GM03348 (cell line): ENCODE measurements at regions not wholly inside any gene's neighbourhood (a gene's known extent, or its start where the extent isn't known, plus 50 kb on each side); places are given as distances from the start of the nearest gene placed in this dataset.
A peak's percentile ranks its signal among the peaks of the same experiment; 100 is the strongest.
"Not testable (repeated sequence)": the region's sequence is repeated elsewhere in the genome, so short reads cannot be mapped to it uniquely, and the experiment has no call there.

Source experiments
- DNase-seq: peaks from one replicate; pipeline ENCODE4 v3.0.0; 2012; ENCODE audit warnings: low spot score

GRCh38 chr2:212773808-212774339 lies 235.3 kb upstream of the ERBB4 start:
- no peak for DNase-seq

DNA sequence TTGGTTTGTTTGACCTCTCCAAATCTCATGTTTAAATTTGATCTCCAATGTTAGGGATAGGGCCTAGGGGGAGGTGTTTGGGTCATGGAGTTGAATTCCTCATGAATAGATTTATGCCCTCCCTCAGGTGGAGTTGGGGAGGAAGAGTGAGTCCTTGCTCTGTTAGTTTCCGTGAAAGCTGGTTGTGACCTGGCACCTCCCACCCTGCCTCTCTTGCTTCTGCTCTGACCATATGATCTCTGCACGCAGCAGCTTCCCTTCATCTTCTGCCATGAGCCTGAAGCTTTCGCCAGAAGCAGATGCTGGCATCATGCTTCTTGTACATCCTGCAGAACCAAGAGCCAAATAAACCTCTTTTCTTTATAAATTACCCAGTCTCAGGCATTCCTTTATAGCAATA lies 231.6 kb upstream of the ERBB4 start:
- DNase-seq = no peak

GRCh38 chr2:212766921-212767320 lies 228.3 kb upstream of the ERBB4 start:
- DNase-seq = no peak

DNA sequence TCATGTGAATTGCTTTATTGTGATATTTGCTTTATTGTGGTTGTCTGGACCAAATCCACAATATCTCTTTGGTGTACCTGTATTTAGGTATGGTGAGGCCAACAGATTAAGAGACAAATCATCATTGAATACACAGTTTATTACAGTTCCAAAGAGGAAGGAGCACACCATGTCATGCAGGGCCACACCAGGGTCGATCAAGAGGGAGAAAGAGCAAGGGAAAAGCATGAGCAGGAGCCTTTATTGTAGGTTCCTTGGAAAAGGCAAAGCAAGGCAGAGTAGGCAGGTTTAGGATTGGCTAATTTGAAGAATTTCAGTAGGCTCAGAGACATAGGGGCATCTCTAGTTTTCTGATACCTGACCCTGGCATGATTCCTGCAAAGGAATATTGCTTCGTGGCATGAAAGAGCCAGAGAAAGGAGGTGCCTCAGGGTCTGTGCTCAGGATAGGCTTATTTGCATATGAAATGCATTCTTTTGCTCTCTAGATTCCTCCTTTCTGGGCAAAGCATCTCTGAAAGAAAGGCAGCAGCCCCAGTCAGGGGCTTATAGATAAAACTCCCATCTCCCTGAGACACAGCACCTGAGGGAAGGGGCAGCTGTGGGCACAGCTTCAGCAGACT lies 214.2 kb upstream of the ERBB4 start:
- DNase-seq = no peak

DNA sequence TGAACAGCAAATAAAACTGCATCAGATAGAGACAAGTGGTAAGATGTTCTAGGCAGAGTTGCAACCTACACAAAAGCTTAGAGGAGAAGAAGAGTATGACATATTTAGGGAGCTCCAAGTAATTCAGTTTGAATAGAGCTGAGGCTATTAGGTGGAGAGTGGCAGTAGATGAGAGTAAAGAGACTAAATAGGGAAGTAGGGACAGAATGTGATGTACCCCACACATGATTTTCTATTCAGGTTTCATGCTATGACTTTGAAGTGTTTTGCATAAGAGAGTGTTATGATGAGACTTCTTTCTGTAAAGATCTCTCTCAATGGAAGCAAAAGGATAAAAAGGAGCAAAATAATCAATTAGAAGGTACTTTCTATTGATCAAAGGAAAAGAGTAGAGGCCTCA lies 206.8 kb upstream of the ERBB4 start:
- DNase-seq = no peak

DNA sequence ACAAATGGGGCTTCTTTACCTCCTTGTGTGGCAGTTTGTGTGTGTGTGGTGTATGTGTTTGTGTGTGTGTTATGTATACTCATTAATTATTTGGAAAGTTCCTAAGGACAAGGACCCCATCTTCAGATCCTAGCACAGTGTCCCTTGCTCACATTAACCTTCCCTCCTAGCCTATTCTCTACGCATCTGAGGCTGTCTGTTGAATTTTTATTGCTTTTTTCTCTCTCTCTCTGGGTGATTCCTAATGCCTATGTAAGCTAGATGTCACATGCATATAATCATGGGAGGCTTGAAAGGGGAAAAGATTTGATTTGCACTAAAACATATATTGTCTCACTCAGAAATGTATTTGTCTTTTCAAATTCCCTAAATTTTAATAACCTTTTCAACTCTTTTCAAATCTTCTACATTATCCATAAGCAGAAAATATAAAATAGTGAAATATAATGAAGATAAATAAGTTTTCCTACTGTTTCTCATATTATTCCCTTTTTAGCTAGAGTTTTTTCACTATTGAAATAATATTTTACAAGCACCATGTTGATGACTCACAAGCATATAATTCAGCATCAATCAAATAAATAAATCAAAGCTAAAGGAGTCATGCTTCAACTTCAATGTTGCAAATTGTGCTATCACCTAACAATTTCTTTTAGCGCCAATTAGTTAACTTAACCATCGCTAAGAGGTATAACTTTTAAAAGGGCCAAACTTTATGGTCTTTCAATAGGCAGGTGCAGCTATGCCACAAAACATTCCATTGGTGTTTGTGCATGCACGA lies 199.0 kb upstream of the ERBB4 start:
- no peak for DNase-seq

DNA sequence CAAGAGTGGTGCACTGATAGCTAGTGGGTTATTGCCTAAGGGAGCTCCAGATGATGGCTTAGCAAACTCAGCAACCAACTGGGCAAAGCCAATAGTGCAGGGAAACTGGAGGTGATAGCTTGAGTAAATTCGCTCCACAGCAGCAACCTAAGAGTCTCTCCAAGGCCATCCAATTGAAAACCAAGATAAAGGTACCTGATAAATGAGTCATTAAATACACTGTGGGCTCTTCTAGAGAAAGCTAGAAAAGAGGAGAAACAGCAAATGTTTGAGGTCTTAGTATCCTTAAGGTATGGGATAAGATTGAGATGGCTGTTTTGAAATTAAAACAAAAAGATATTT lies 197.8 kb upstream of the ERBB4 start:
- no peak for DNase-seq

- no peak for DNase-seq
These were observed 194.7 kb upstream of the ERBB4 start for GRCh38 chr2:212733273-212733672.

- no peak for DNase-seq
These were observed 194.3 kb upstream of the ERBB4 start for GRCh38 chr2:212732860-212733259.

DNA sequence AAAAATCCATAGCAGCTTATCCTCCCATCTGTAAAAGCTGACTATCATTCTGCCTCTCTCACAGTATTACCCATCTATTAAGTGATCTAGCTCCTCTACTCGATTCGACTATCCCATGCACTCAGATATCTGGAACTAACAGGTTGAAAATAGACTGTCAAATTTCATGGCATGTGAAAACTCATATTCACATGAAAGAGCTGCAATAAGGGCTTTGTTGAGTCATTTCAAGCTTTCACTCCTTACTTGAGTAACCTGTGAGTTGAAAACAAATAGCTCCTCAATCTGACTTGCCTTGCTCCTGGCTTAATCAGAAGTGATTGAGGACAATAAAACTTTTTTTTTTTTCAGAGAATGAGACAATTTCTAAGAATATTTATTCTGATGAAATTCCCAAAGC lies 192.4 kb upstream of the ERBB4 start:
- DNase-seq = no peak

- DNase-seq = no peak
These were observed 190.1 kb upstream of the ERBB4 start for GRCh38 chr2:212728717-212729116.

DNA sequence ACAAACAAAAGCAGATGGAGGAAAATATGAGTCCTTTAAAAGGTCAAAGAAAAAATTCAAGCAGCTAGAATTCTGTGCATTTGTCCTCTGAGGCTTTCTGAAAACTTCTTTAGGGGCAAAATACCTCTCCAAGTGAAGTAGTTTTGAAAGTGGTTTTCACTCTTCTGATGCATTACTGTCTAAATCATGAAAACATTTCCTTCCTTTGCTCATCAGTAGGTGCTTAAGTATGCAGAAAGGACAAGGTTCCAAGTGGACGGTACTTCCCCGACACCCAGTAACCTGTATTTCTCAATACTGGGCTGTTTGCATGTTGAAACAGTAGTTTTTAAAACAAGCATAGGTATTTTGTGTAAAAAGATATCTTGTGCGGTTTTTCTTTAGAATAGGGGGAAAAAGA lies 189.1 kb upstream of the ERBB4 start:
- DNase-seq = no peak

DNA sequence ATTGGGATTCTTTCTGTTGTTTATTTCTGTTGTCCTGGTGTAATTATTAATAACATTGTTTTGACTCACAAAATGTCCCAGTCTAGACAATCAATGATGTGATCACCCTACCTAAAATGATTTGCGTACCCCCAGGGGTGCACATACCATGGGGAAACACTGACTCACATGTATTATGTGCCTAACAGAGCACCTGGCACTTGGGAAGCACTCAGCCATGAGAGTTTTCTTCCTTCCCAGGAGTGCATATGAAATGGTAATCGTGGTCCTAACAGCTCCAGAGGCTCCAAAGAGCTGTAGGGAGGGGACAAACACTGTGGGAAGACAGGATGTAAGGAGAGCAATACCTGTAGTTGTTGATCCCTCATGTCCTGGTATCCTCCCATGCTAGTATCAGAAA lies 187.8 kb upstream of the ERBB4 start:
- DNase-seq = no peak

GRCh38 chr2:212725180-212725579 lies 186.6 kb upstream of the ERBB4 start:
- DNase-seq = no peak

DNA sequence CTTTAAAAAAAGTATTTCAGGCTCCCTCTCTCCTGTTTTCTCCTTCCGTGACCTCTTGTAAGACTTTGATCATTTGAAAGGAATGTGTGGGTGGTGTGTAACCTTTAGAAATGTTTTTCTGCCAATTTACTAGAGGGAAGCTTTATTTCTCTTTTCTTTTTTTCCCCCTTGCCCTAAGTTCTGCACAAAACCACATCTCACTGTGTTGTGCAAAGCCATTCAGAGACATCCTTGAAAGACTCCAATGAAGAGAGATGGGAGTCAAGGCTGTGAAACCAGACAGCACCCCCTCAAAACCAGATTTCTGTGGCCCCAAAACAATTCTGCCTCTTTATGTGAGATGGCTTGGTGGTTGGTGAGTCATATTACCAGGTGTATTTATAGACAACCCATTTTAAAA lies 184.6 kb upstream of the ERBB4 start:
- peak; percentile 13 for DNase-seq

DNA sequence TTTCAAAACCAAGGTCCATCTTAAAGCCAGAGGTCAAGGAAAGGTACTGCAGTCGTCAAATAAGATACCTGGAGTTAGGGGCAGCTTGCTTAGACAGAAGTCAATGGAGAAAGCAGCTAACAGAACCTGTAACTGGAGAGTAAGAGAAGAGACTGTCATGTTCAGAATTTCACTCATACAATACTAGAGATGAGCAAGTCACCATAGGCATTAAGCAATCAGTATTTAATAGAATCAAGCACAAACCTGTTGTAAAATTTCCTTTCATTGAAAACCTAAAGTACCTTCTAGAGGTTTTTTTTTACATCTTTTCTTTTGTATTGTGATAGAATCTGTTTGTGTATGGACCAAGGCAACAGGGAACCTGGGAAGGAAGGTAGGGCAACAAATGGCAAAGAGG lies 183.4 kb upstream of the ERBB4 start:
- DNase-seq = no peak

DNA sequence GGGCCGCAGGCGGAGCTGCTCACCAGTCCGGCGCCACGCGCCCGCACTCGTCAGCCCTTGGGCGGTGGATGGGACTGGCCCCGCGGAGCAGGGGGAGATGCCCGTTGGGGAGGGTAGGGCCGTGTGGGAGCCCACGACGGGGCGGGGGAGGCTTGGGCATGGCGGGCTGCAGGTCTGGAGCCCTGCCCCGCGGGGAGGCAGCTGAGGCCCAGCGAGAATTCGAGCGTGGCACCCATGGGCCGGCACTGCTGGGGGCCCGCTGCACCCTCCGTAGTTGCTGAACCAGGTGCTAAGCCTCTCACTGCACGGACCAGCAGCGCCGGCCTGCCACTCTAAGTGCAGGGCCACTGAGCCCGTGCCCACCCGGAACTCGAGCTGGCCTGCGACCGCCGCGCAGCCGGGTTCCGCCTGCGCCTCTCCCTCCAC lies 182.4 kb upstream of the ERBB4 start:
- DNase-seq = no peak

GRCh38 chr2:212715411-212715810 lies 176.8 kb upstream of the ERBB4 start:
- not testable (repeated sequence) for DNase-seq

- DNase-seq = no peak
These were observed 175.1 kb upstream of the ERBB4 start for GRCh38 chr2:212713681-212714080.

GRCh38 chr2:212712991-212713390 lies 174.4 kb upstream of the ERBB4 start:
- DNase-seq = no peak

- no peak for DNase-seq
These were observed 173.9 kb upstream of the ERBB4 start for GRCh38 chr2:212712466-212712865.

- peak; percentile 80 for DNase-seq
These were observed 173.3 kb upstream of the ERBB4 start for GRCh38 chr2:212711856-212712255.

GRCh38 chr2:212709280-212709679 lies 170.7 kb upstream of the ERBB4 start:
- peak; percentile 24 for DNase-seq

GRCh38 chr2:212708355-212708754 lies 169.8 kb upstream of the ERBB4 start:
- peak; percentile 27 for DNase-seq
